ENCODE measurements at regions not wholly inside any gene's neighbourhood (a gene's known extent, or its start where the extent isn't known, plus 50 kb on each side); places are given as distances from the start of the nearest gene placed in this dataset.

DNA sequence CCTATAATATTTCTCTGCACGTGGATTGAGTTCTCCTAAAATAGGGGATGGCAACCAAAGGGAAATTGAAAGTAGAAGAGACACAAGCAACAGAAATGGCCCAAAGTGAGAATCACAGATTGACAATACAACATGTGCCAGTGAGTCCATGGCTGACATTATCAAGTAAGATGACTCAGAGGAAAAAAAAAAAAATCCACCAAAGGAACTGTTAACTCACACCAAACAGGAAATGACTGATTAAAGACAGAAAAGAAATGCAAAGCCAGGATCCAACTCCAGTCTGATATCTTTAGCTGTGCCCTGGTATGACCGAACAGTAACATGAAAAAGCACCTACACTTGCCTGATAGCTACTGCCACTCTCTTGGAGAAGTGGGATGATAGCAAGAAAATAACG, 485.0 kb downstream of the PRKD1 start:
- TF ChIP-seq, protein P1, sequence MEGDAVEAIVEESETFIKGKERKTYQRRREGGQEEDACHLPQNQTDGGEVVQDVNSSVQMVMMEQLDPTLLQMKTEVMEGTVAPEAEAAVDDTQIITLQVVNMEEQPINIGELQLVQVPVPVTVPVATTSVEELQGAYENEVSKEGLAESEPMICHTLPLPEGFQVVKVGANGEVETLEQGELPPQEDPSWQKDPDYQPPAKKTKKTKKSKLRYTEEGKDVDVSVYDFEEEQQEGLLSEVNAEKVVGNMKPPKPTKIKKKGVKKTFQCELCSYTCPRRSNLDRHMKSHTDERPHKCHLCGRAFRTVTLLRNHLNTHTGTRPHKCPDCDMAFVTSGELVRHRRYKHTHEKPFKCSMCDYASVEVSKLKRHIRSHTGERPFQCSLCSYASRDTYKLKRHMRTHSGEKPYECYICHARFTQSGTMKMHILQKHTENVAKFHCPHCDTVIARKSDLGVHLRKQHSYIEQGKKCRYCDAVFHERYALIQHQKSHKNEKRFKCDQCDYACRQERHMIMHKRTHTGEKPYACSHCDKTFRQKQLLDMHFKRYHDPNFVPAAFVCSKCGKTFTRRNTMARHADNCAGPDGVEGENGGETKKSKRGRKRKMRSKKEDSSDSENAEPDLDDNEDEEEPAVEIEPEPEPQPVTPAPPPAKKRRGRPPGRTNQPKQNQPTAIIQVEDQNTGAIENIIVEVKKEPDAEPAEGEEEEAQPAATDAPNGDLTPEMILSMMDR (IDR thresholded peaks at IDR 0.05), result no peak
- TF ChIP-seq POLR2A (IDR thresholded peaks at IDR 0.05; ENCODE audit: low read depth), result no peak
